Mesothelial cell of epicardium (in vitro differentiated cells): ENCODE measurements at regions not wholly inside any gene's neighbourhood (a gene's known extent, or its start where the extent isn't known, plus 50 kb on each side); places are given as distances from the start of the nearest gene placed in this dataset.

Experiments used
- DNase-seq, 2 experiments: peaks; one replicate each; pipeline ENCODE4 v3.0.0; 2021; ENCODE audit warnings: low spot score in 2 of 2; ENCODE audit not compliant: unreplicated experiment in 2 of 2
- H3K27ac Mint-ChIP-seq: 2 replicates; pipeline ENCODE4 v1.8.0; 2021; ENCODE audit warnings: mixed read lengths
- H3K27me3 Mint-ChIP-seq: 2 replicates; pipeline ENCODE4 v1.8.0; 2021; ENCODE audit warnings: low read depth, mixed read lengths
- H3K36me3 Mint-ChIP-seq: 2 replicates; pipeline ENCODE4 v1.8.0; 2021; ENCODE audit warnings: mixed read lengths
- H3K4me1 Mint-ChIP-seq: 2 replicates; pipeline ENCODE4 v1.8.0; 2021; ENCODE audit warnings: mixed read lengths
- H3K4me3 Mint-ChIP-seq: 2 replicates; pipeline ENCODE4 v1.8.0; 2021; ENCODE audit warnings: mild to moderate bottlenecking, moderate library complexity, mixed read lengths
- H3K9me3 Mint-ChIP-seq: 2 replicates; pipeline ENCODE4 v1.8.0; 2021; ENCODE audit warnings: mixed read lengths
- CTCF ChIP-seq: fragments of 200-600 bp; sonication (generic); IDR thresholded peaks from one replicate; pipeline ENCODE4 v1.5.0; 2021; ENCODE audit warnings: antibody characterized with exemption; ENCODE audit not compliant: unreplicated experiment

- TF ChIP-seq CTCF, result no peak
- H3K4me3 Mint-ChIP-seq, result no peak overlapping the region
- no peaks in the 10 kb centered on the region for H3K27me3 Mint-ChIP-seq
- no peak overlapping the region for H3K27ac Mint-ChIP-seq
- no peaks in the 10 kb centered on the region for H3K36me3 Mint-ChIP-seq
- H3K4me1 Mint-ChIP-seq, result peaks cover 17% of the 10 kb centered on the region
- no peak for DNase-seq
- peaks cover 11% of the 10 kb centered on the region for H3K9me3 Mint-ChIP-seq
These were observed 90.3 kb downstream of the RPRM start for GRCh38 chr2:153388246-153388645.

DNA sequence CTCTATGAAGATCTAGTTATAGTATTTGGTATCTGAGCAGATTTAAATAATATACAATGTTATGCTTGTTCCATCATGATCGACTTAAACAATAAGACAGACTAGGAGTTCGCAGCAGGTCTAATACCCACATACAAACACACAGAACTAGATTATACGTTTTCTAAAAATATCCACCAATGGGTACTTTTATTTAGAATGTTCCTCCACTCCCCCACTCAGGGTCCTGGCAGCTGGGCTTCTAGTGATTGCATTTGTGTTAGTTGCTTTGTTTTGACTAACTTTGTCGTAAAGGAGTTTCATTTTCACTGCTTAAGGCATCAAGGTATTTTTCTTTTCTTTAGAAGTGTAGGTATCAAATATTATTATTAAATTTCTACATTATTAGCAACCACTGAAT lies 91.4 kb downstream of the RPRM start:
- H3K9me3 Mint-ChIP-seq, result peaks cover 4% of the 10 kb centered on the region
- no peaks in the 10 kb centered on the region for H3K27me3 Mint-ChIP-seq
- DNase-seq, result no peak
- H3K4me1 Mint-ChIP-seq, result peaks cover 17% of the 10 kb centered on the region
- no peak overlapping the region for H3K4me3 Mint-ChIP-seq
- TF ChIP-seq CTCF, result no peak
- H3K27ac Mint-ChIP-seq, result no peak overlapping the region
- H3K36me3 Mint-ChIP-seq, result no peaks in the 10 kb centered on the region

GRCh38 chr2:153386481-153386897 lies 92.1 kb downstream of the RPRM start:
- Mint-ChIP-seq H3K27ac (no peak overlapping the region), H3K27me3 (no peaks in the 10 kb centered on the region), H3K4me3 (no peak overlapping the region), H3K4me1 (peaks cover 16% of the 10 kb centered on the region), H3K9me3 (peaks cover 4% of the 10 kb centered on the region), H3K36me3 (no peaks in the 10 kb centered on the region)
- no peak for TF ChIP-seq CTCF
- no peak for DNase-seq

DNA sequence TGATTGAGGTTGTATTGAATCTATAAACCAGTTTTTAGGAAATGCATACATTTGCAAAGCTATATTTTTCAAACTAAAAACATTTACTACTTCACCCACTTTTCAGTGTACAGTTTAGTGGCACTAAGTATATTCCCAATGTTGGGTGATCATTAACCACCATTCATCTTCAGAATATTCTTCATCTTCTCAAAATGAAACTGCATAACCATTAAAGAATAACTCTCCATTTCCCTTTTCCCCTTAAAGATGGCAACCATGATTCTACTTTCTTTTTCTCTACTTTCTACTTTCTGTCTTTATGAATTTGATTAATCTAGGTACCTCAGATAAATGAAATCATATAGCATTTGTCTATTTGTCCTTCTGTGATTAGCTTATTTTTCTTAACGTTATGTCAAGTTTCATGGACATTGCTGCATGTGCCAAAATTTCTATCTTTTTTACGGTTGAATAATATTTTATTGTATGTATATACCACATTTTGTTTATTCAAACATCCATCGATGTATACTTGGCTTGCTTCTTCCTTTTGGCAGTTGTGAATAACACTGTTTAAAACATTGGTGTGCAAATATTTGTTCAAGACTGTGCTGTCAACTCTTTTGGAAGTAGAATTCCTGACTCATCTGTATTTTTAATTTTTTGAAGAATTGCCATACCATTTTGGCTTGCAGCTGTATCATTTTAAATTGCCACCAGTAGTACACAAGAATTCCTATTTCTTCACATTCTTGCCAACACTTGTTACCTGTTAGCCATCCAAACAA lies 104.9 kb downstream of the RPRM start:
- H3K27me3 Mint-ChIP-seq, result no peaks in the 10 kb centered on the region
- H3K4me1 Mint-ChIP-seq, result no peaks in the 10 kb centered on the region
- no peaks in the 10 kb centered on the region for H3K9me3 Mint-ChIP-seq
- no peak for TF ChIP-seq CTCF
- no peaks in the 10 kb centered on the region for H3K36me3 Mint-ChIP-seq
- H3K4me3 Mint-ChIP-seq, result no peak overlapping the region
- H3K27ac Mint-ChIP-seq, result no peak overlapping the region
- no peak for DNase-seq

DNA sequence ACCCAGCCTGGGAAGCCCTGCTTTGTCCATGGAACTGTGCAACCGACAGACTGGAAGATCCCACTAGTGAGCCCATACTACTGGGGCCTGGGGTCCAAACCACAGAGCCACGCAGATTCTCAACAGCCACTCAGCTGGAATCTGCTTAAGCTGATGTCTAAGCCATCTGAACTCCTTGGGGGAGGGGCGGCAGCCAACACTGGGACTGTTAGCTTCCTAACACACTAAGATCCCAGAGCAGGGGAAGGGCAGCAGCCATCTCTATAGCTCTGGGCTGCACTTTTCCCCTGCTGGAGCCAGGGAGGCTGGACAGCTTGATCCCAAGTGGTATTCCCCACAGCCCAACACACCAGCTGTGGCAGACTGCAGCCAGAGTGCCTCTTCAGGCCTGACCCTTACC lies 118.3 kb downstream of the RPRM start:
- TF ChIP-seq CTCF, result no peak
- no peaks in the 10 kb centered on the region for H3K4me1 Mint-ChIP-seq
- no peak for DNase-seq
- H3K36me3 Mint-ChIP-seq, result no peaks in the 10 kb centered on the region
- H3K9me3 Mint-ChIP-seq, result peaks cover 35% of the 10 kb centered on the region
- no peak overlapping the region for H3K27ac Mint-ChIP-seq
- no peaks in the 10 kb centered on the region for H3K27me3 Mint-ChIP-seq
- H3K4me3 Mint-ChIP-seq, result no peak overlapping the region
